IPS DF 19.7 (cell line): ENCODE measurements at regions not wholly inside any gene's neighbourhood (a gene's known extent, or its start where the extent isn't known, plus 50 kb on each side); places are given as distances from the start of the nearest gene placed in this dataset.

Experiments
- DNase-seq: peaks from one replicate; pipeline ENCODE4 v3.0.0-alpha.2; 2013; ENCODE audit warnings: low read depth, low spot score

DNA sequence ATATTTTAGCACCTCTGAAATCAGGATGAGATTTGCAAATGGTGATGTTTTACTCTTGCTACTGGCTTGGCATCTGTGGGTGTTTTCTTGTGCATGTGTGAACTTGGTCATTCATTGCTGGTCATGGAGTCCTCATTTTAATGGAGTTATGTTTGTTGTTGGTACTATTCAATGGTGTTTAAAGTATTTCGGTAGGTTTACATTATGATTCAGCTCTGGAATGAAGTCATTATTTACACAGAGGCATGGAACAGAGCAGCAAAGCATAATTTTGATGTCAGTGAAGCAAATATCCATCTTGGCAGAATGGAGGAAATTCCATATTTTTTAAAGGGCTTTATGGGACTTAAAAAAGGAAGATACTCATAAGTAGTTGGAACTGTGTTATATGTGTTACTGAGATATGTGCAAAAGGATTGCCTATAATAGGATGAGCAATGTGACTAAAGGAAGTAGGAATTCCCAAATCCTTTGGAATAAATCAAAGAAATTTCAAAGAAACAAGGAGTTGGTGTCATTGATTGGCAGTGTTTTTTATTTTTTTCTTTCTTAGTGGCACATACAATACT, 147.4 kb downstream of the ACTBL2 start:
- no peak for DNase-seq

DNA sequence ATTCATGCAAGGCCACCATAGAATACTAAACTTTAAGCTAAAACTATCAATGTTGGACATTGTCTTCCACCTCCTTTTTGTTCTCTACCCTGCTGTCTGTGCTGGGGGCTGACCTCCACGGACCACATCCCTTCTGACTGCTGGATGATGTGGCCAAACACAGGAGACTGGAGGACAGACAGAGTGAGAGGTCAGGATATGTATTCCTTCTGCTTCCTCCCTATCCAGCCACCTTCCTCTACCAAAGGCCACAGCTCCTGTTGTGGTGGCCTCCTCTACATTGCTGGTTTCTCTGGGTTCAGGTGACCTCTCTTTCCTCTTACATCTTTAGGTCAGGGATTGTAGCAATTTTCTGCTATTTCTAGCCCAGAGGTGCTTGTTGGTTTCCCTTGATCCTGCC, 148.1 kb downstream of the ACTBL2 start:
- DNase-seq: no peak

DNA sequence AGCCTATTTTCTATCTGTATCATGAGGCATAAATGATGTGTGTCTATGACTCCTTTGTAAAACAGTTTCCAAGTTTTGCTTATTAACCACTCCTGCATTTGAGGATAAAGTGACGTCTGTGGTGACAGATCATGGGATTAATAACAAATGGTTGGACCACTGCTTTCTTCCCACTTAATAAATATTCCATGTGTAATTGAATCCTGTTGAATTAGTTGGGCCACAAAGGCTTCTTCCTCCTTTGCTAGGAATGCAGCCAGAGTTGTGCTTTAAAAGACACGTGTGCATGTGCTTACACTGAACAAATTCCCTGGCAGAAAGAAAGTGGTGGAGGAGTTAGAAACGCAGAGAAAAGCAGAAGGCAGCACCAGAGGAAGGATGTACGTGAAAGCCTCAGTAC, 150.2 kb downstream of the ACTBL2 start:
- no peak for DNase-seq

DNA sequence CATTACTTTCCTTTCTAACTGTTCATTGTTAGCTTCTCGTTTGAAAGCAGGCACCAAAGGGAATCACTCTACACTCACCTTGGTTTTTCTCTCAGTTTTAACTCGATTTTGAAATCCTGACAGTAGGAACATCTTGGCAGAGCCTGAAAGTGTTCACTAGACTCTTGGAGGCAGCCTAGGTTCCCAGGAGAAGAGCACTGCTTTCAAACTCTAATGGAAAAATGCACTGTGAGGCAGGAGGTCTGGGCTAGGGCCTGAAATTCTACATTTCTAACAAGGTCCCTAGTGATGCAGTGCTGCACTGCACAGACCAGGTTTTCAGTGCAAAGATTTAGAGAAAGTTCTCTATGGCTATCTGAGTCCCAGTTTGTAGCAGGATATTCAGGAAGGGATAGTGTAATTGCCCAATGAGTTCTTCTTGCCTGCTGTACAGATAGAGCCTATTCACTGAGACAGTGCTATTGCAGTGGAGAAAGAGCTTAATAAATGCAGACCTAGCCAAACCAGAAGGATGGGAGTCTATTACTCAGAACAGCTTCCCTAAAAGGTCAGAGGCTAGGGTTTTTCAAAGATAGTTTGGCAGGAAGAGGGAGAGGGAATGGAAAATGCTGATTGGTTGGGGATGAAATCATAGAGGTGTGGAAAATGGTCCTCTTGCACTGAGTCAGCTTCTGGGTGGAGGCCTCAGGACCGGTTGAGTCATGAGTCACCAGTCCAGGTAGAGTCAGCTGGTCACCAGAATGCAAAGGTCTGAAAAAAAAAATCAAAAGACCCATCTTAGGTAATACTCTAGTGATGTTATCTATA, 153.9 kb downstream of the GPBP1 start:
- no peak for DNase-seq

GRCh38 chr5:57325678-57326397, 152.0 kb downstream of the GPBP1 start:
- DNase-seq: no peak

DNA sequence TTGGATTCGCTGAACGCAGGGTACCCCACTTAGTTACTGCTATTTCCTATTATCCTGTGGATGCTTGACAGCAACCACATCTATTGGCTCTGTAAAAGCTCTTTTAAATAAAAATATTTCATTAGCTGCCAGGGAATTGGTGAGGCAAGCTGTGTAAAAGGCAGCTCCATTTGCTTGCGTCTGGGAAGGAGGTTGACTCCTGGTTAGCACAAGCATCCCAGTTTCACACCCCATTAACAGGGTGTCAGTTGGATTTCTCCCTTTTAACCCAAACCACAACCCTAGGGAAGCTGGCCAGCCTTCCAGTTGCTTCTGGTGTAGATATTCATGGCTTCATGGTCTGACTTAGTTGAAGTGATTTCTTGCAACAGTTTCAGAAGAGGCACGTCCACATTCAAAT, 151.0 kb downstream of the GPBP1 start:
- DNase-seq: no peak

DNA sequence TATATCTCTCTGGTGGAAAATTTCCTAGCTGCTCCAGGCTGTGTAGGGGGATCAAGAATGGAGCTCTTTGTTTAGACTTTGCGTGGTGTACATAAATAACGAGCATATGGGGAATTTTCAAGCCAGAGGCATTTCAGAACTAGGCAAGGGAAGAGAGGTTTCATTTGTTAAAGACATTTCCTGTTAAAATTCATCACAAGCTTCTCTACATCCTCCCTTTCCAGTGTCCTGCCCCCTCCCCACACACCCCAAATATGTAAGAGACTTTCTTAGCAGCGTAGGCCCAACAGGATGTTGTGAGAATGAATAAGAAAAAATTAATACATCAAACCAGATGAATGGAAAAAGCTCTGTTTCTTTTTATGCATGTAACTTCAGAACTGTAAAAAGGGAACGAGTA, 150.3 kb downstream of the GPBP1 start:
- DNase-seq: no peak

DNA sequence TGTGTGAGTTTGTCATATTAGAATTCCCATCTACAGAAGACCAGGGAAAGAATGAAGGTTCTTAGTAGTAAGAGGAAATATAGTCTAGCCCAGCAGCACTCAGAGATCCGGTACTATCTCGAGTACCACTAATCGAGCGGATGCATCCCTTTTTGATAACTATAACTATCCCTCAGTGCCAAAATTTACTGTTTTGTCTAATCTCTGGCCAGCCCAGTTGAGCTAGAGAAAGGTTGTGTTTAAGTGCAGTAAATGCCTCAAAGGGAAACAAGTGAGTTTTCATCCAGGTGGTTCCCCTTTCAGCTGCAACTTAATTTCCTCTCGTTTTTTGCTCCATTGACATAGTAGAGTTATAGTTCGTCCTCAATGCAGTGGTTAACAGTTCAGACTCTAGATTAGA, 146.7 kb downstream of the GPBP1 start:
- no peak for DNase-seq

DNA sequence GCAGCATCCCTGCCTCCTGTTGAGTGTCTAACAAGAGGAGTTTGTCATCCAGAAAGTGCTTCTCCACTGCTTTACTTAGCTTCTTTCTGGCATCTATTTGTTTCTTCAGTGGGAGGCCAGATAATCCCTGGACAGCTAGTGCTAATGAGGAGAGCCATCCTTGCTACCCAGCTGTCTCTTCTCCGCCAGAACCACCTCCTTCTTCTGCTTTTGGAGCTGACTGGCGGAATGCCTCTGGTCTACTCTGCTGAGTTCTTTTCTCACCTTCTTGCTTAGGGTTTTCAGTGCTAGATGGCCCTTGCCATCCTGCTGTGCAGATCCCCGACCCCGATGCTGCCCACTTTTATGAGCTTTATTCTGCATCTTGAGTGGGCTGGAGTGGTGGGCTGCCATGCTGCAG, 145.8 kb downstream of the GPBP1 start:
- DNase-seq: no peak

- DNase-seq: no peak
Observed at GRCh38 chr5:57318251-57318650, 144.4 kb downstream of the GPBP1 start.

DNA sequence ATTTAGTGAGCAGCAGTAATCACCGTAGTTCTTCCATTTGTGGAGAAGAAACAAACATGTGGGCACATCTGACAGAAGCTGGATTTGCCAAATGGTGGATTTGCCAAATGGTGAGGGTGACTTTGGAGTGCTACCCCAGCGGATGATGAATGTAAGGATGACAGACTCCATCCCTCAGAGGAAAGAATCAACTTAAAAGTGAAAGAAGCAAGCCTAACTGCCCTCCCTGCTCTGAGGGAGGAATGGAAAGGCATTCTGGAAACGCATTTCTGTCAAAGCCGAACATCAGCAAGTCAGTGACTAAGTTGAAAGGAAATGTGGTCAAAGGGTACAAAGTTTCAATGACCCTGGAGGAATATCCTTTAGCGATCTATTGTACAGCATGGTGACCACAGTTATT, 143.5 kb downstream of the GPBP1 start:
- no peak for DNase-seq

- no peak for DNase-seq
Observed at GRCh38 chr5:57316798-57317327, 143.0 kb downstream of the GPBP1 start.

- no peak for DNase-seq
Observed at GRCh38 chr5:57315941-57316340, 142.1 kb downstream of the GPBP1 start.
